GM18909 (cell line): ENCODE measurements at regions not wholly inside any gene's neighbourhood (a gene's known extent, or its start where the extent isn't known, plus 50 kb on each side); places are given as distances from the start of the nearest gene placed in this dataset.
"Not testable (repeated sequence)": the region's sequence is repeated elsewhere in the genome, so short reads cannot be mapped to it uniquely, and the experiment has no call there.

ENCODE experiments used
- ATAC-seq: cut with Tn5 transposase; IDR thresholded peaks from one replicate; pipeline ENCODE4 v1.9.1; 2021; ENCODE audit warnings: mild to moderate bottlenecking; ENCODE audit not compliant: unreplicated experiment, poor library complexity

- ATAC-seq = no peak
Measured at GRCh38 chr12:127594351-127594970, 672.5 kb upstream of the TMEM132C start.

- no peak for ATAC-seq
Measured at GRCh38 chr12:127595506-127595905, 671.5 kb upstream of the TMEM132C start.

- no peak for ATAC-seq
Measured at GRCh38 chr12:127596891-127597290, 670.1 kb upstream of the TMEM132C start.

GRCh38 chr12:127599436-127599835 is 667.5 kb upstream of the TMEM132C start:
- ATAC-seq = no peak

- no peak for ATAC-seq
Measured at GRCh38 chr12:127600211-127600610, 666.8 kb upstream of the TMEM132C start.

- no peak for ATAC-seq
Measured at GRCh38 chr12:127606476-127607015, 660.4 kb upstream of the TMEM132C start.

GRCh38 chr12:127607146-127607725 is 659.7 kb upstream of the TMEM132C start:
- ATAC-seq = no peak

- not testable (repeated sequence) for ATAC-seq
Measured at GRCh38 chr12:127608359-127608758, 658.6 kb upstream of the TMEM132C start.

GRCh38 chr12:127613056-127613455 is 653.9 kb upstream of the TMEM132C start:
- ATAC-seq = no peak

GRCh38 chr12:127619869-127620734 is 646.9 kb upstream of the TMEM132C start:
- ATAC-seq = no peak

GRCh38 chr12:127620735-127621355 is 646.1 kb upstream of the TMEM132C start:
- no peak for ATAC-seq

- ATAC-seq = no peak
Measured at GRCh38 chr12:127621366-127621765, 645.6 kb upstream of the TMEM132C start.

GRCh38 chr12:127623362-127623761 is 643.6 kb upstream of the TMEM132C start:
- no peak for ATAC-seq

GRCh38 chr12:127625176-127625771 is 641.7 kb upstream of the TMEM132C start:
- no peak for ATAC-seq

GRCh38 chr12:127628645-127629044 is 638.3 kb upstream of the TMEM132C start:
- no peak for ATAC-seq

GRCh38 chr12:127629066-127629820 is 637.7 kb upstream of the TMEM132C start:
- ATAC-seq = no peak

GRCh38 chr12:127632461-127632860 is 634.5 kb upstream of the TMEM132C start:
- ATAC-seq = no peak

GRCh38 chr12:127635838-127636237 is 631.1 kb upstream of the TMEM132C start:
- no peak for ATAC-seq

GRCh38 chr12:127636882-127637281 is 630.1 kb upstream of the TMEM132C start:
- ATAC-seq = no peak
